ENCODE measurements at regions not wholly inside any gene's neighbourhood (a gene's known extent, or its start where the extent isn't known, plus 50 kb on each side); places are given as distances from the start of the nearest gene placed in this dataset.
"Not testable (repeated sequence)": the region's sequence is repeated elsewhere in the genome, so short reads cannot be mapped to it uniquely, and the experiment has no call there.

GRCh38 chr5:88092358-88092757, 176.3 kb downstream of the TMEM161B start:
- DNase-seq (ENCODE audit: low spot score), result no peak

GRCh38 chr5:88090506-88090905, 178.1 kb downstream of the TMEM161B start:
- DNase-seq (ENCODE audit: low spot score), result no peak

- no peak for DNase-seq (ENCODE audit: low spot score)
Measured at GRCh38 chr5:88089719-88090390, 178.8 kb downstream of the TMEM161B start.

GRCh38 chr5:88085462-88085861, 183.2 kb downstream of the TMEM161B start:
- DNase-seq (ENCODE audit: low spot score), result no peak

- no peak for DNase-seq (ENCODE audit: low spot score)
Measured at GRCh38 chr5:88081877-88082276, 186.8 kb downstream of the TMEM161B start.

- no peak for DNase-seq (ENCODE audit: low spot score)
Measured at GRCh38 chr5:88063813-88064212, 204.8 kb downstream of the TMEM161B start.

- no peak for DNase-seq (ENCODE audit: low spot score)
Measured at GRCh38 chr5:88060194-88060593, 208.5 kb downstream of the TMEM161B start.

- no peak for DNase-seq (ENCODE audit: low spot score)
Measured at GRCh38 chr5:88058625-88059024, 210.0 kb downstream of the TMEM161B start.

GRCh38 chr5:88052468-88052867, 216.2 kb downstream of the TMEM161B start:
- not testable (repeated sequence) for DNase-seq (ENCODE audit: low spot score)

GRCh38 chr5:88051148-88051547, 217.5 kb downstream of the TMEM161B start:
- DNase-seq (ENCODE audit: low spot score), result no peak

- DNase-seq (ENCODE audit: low spot score), result no peak
Measured at GRCh38 chr5:88049737-88050136, 218.9 kb downstream of the TMEM161B start.

- no peak for DNase-seq (ENCODE audit: low spot score)
Measured at GRCh38 chr5:88049156-88049555, 219.5 kb downstream of the TMEM161B start.

- no peak for DNase-seq (ENCODE audit: low spot score)
Measured at GRCh38 chr5:88045931-88046461, 222.6 kb downstream of the TMEM161B start.

- no peak for DNase-seq (ENCODE audit: low spot score)
Measured at GRCh38 chr5:88045165-88045564, 223.5 kb downstream of the TMEM161B start.

- no peak for DNase-seq (ENCODE audit: low spot score)
Measured at GRCh38 chr5:88034520-88034919, 234.1 kb downstream of the TMEM161B start.

- no peak for DNase-seq (ENCODE audit: low spot score)
Measured at GRCh38 chr5:88033191-88033590, 235.5 kb downstream of the TMEM161B start.

GRCh38 chr5:88029011-88029410, 239.6 kb downstream of the TMEM161B start:
- DNase-seq (ENCODE audit: low spot score), result no peak

- DNase-seq (ENCODE audit: low spot score), result no peak
Measured at GRCh38 chr5:88021141-88021540, 247.5 kb downstream of the TMEM161B start.

- DNase-seq (ENCODE audit: low spot score), result not testable (repeated sequence)
Measured at GRCh38 chr5:88014984-88015383, 253.7 kb downstream of the TMEM161B start.

GRCh38 chr5:88000877-88001276, 267.8 kb downstream of the TMEM161B start:
- DNase-seq (ENCODE audit: low spot score), result no peak

- no peak for DNase-seq (ENCODE audit: low spot score)
Measured at GRCh38 chr5:87997662-87998061, 271.0 kb downstream of the TMEM161B start.

- DNase-seq (ENCODE audit: low spot score), result no peak
Measured at GRCh38 chr5:87966213-87966612, 302.4 kb downstream of the TMEM161B start.

GRCh38 chr5:87954121-87954520, 314.5 kb downstream of the TMEM161B start:
- no peak for DNase-seq (ENCODE audit: low spot score)

GRCh38 chr5:87951661-87952060, 317.0 kb downstream of the TMEM161B start:
- DNase-seq (ENCODE audit: low spot score), result no peak

Measured in CD4-positive, alpha-beta T cell treated with Interleukin-15 for 4 hours (primary cell).